CD4-positive, alpha-beta T cell treated with Interleukin-1 beta for 1 hour (primary cell): ENCODE measurements at regions not wholly inside any gene's neighbourhood (a gene's known extent, or its start where the extent isn't known, plus 50 kb on each side); places are given as distances from the start of the nearest gene placed in this dataset.

Experiments
- DNase-seq, 2 donors: peaks; one replicate each; pipeline ENCODE4 v3.0.0-alpha.2; 2020 to 2022

- no peak for DNase-seq
Measured at GRCh38 chr10:71048971-71049615, 160.7 kb upstream of the PCBD1 start.

GRCh38 chr10:71049994-71050393 is 161.6 kb upstream of the PCBD1 start:
- no peak for DNase-seq

- DNase-seq, result no peak
Measured at GRCh38 chr10:71052076-71052660, 160.2 kb upstream of the UNC5B start.

GRCh38 chr10:71052708-71053107 is 159.7 kb upstream of the UNC5B start:
- DNase-seq, result no peak

- no peak for DNase-seq
Measured at GRCh38 chr10:71053169-71053895, 159.0 kb upstream of the UNC5B start.

GRCh38 chr10:71058308-71058707 is 154.1 kb upstream of the UNC5B start:
- no peak for DNase-seq

- DNase-seq, result no peak
Measured at GRCh38 chr10:71059054-71059818, 153.1 kb upstream of the UNC5B start.

- DNase-seq, result no peak
Measured at GRCh38 chr10:71059943-71060342, 152.4 kb upstream of the UNC5B start.

GRCh38 chr10:71060476-71061426 is 151.6 kb upstream of the UNC5B start:
- DNase-seq, result no peak

GRCh38 chr10:71061472-71061871 is 150.9 kb upstream of the UNC5B start:
- DNase-seq, result no peak

- DNase-seq, result no peak
Measured at GRCh38 chr10:71062156-71062555, 150.2 kb upstream of the UNC5B start.

GRCh38 chr10:71063401-71063800 is 149.0 kb upstream of the UNC5B start:
- DNase-seq, result no peak

GRCh38 chr10:71064413-71065118 is 147.8 kb upstream of the UNC5B start:
- DNase-seq, result no peak

GRCh38 chr10:71065659-71066058 is 146.7 kb upstream of the UNC5B start:
- no peak for DNase-seq

- no peak for DNase-seq
Measured at GRCh38 chr10:71066600-71066999, 145.8 kb upstream of the UNC5B start.

GRCh38 chr10:71067098-71067740 is 145.2 kb upstream of the UNC5B start:
- no peak for DNase-seq

GRCh38 chr10:71068861-71069271 is 143.5 kb upstream of the UNC5B start:
- DNase-seq, result no peak

- DNase-seq, result no peak
Measured at GRCh38 chr10:71069909-71070666, 142.3 kb upstream of the UNC5B start.

GRCh38 chr10:71070741-71071140 is 141.6 kb upstream of the UNC5B start:
- DNase-seq, result no peak

GRCh38 chr10:71072131-71072822 is 140.1 kb upstream of the UNC5B start:
- no peak for DNase-seq
